ENCODE measurements at regions not wholly inside any gene's neighbourhood (a gene's known extent, or its start where the extent isn't known, plus 50 kb on each side); places are given as distances from the start of the nearest gene placed in this dataset.

DNA sequence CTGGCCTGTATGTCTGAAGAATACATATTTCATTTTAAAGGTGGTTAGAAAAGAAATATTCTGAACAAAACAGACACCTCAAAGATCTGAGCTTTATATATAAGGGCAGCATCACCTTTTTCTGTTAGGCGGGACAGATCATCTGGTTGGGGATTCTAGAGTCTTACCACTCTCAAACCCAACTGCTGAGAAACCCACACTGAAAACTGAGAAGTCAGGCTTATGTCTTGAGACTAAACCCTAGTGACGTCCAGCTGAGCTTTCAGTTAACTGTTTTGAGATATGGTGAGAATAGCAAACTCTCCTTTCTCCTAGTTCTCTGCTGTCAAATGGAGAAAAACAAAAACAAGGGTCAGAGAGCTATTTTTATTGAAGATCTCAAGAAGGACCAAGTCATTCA is 63.7 kb upstream of the CCN6 start:
- Histone ChIP-seq H3K36me3 (ENCODE audit: control insufficient read depth, insufficient read depth, low read length) (no peaks in the 10 kb centered on the region), H4K20me1 (ENCODE audit: control insufficient read depth, extremely low read depth, insufficient read depth, low read length) (no peaks in the 10 kb centered on the region), H3K27me3 (ENCODE audit: control insufficient read depth, insufficient read depth, low read length) (no peaks in the 10 kb centered on the region), H3K4me3 (replicated peaks in 1 of 4; ENCODE audit: control extremely low read depth in 1 of 4, insufficient read depth in 1 of 4, low read depth in 3 of 4, low read length in 4 of 4) (no peak overlapping the region), H3K9ac (ENCODE audit: insufficient read depth, low read length) (no peak overlapping the region), H3K9me3 (ENCODE audit: control insufficient read depth, insufficient read depth, low read depth, low read length) (no peaks in the 10 kb centered on the region), H3K4me1 (ENCODE audit: control insufficient read depth, extremely low read depth, insufficient read depth, low read length) (peaks cover 3% of the 10 kb centered on the region), H2AFZ (ENCODE audit: low read length) (no peak overlapping the region), H3K27ac (ENCODE audit: insufficient read depth, low read length) (no peak overlapping the region), H3K79me2 (ENCODE audit: control insufficient read depth, insufficient read depth, low read length) (no peaks in the 10 kb centered on the region), H3K4me2 (ENCODE audit: extremely low read depth, insufficient read depth, low read length) (no peak overlapping the region)
- no peak for DNase-seq (ENCODE audit: low read depth in 2 of 2)
- TF ChIP-seq, protein P1, sequence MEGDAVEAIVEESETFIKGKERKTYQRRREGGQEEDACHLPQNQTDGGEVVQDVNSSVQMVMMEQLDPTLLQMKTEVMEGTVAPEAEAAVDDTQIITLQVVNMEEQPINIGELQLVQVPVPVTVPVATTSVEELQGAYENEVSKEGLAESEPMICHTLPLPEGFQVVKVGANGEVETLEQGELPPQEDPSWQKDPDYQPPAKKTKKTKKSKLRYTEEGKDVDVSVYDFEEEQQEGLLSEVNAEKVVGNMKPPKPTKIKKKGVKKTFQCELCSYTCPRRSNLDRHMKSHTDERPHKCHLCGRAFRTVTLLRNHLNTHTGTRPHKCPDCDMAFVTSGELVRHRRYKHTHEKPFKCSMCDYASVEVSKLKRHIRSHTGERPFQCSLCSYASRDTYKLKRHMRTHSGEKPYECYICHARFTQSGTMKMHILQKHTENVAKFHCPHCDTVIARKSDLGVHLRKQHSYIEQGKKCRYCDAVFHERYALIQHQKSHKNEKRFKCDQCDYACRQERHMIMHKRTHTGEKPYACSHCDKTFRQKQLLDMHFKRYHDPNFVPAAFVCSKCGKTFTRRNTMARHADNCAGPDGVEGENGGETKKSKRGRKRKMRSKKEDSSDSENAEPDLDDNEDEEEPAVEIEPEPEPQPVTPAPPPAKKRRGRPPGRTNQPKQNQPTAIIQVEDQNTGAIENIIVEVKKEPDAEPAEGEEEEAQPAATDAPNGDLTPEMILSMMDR (conservative IDR thresholded peaks at IDR 0.05 in 1 of 2, IDR thresholded peaks at IDR 0.05 in 1 of 2; ENCODE audit: low read depth in 1 of 2, low read length in 2 of 2) = no peak
- TF ChIP-seq EZH2 (IDR thresholded peaks at IDR 0.05; ENCODE audit: low read length, missing control alignments) = no peak

DNA sequence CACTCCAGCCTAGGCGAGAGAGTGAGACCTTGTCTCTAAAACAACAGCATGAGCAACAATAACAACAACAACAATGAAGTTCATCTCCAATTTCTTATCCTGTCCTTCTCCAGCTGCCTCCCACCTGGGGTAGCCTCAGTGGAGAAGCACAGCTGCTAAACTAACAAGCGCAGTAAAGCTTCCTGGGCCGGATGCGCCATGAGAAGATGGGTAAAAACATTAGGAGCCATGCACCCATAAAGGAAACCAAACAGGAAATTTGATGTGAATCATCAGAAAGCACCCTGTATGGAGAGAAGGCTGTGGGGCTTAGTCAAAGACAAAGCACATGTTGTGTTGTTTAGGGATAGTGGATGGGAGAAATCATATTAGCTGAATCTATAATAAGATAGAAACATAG is 61.1 kb upstream of the CCN6 start:
- Histone ChIP-seq H3K9ac (ENCODE audit: insufficient read depth, low read length) (no peak overlapping the region), H3K4me2 (ENCODE audit: extremely low read depth, insufficient read depth, low read length) (no peak overlapping the region), H3K27ac (ENCODE audit: insufficient read depth, low read length) (no peak overlapping the region), H3K36me3 (ENCODE audit: control insufficient read depth, insufficient read depth, low read length) (no peaks in the 10 kb centered on the region), H3K79me2 (ENCODE audit: control insufficient read depth, insufficient read depth, low read length) (no peaks in the 10 kb centered on the region), H3K27me3 (ENCODE audit: control insufficient read depth, insufficient read depth, low read length) (no peaks in the 10 kb centered on the region), H2AFZ (ENCODE audit: low read length) (no peak overlapping the region), H3K9me3 (ENCODE audit: control insufficient read depth, insufficient read depth, low read depth, low read length) (no peaks in the 10 kb centered on the region), H3K4me1 (ENCODE audit: control insufficient read depth, extremely low read depth, insufficient read depth, low read length) (no peaks in the 10 kb centered on the region), H3K4me3 (replicated peaks in 1 of 4; ENCODE audit: control extremely low read depth in 1 of 4, insufficient read depth in 1 of 4, low read depth in 3 of 4, low read length in 4 of 4) (no peak overlapping the region), H4K20me1 (ENCODE audit: control insufficient read depth, extremely low read depth, insufficient read depth, low read length) (no peaks in the 10 kb centered on the region)
- no peak for TF ChIP-seq EZH2 (IDR thresholded peaks at IDR 0.05; ENCODE audit: low read length, missing control alignments)
- TF ChIP-seq, protein P1 (conservative IDR thresholded peaks at IDR 0.05 in 1 of 2, IDR thresholded peaks at IDR 0.05 in 1 of 2; ENCODE audit: low read depth in 1 of 2, low read length in 2 of 2) = no peak
- no peak for DNase-seq (ENCODE audit: low read depth in 2 of 2)

DNA sequence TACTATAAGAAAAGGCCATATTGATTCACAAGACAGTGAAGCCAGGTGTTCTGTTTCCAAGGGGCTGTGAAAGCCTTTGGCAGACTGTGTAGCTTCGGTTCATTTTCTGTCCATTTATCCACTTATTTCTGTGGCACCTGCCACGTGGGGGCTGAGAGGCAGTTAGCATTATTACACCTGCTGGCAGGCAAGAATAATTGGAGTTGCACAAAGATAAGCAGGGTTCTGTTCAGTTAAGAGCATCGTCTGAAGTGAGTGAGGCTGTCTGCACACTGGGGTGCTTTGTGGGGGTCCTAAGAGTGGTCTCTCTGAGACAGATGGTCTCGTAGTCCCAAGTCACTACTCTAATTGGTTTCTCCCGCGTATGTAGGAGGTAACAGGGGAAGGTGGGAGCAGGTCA is 60.6 kb upstream of the CCN6 start:
- H3K36me3 ChIP-seq (ENCODE audit: control insufficient read depth, insufficient read depth, low read length) = no peaks in the 10 kb centered on the region
- TF ChIP-seq EZH2 (IDR thresholded peaks at IDR 0.05; ENCODE audit: low read length, missing control alignments) = no peak
- TF ChIP-seq, protein P1 (conservative IDR thresholded peaks at IDR 0.05 in 1 of 2, IDR thresholded peaks at IDR 0.05 in 1 of 2; ENCODE audit: low read depth in 1 of 2, low read length in 2 of 2) = no peak
- H3K27me3 ChIP-seq (ENCODE audit: control insufficient read depth, insufficient read depth, low read length) = no peaks in the 10 kb centered on the region
- no peak overlapping the region for H2AFZ ChIP-seq (ENCODE audit: low read length)
- H3K4me3 ChIP-seq (replicated peaks in 1 of 4; ENCODE audit: control extremely low read depth in 1 of 4, insufficient read depth in 1 of 4, low read depth in 3 of 4, low read length in 4 of 4) = no peak overlapping the region
- no peaks in the 10 kb centered on the region for H3K9me3 ChIP-seq (ENCODE audit: control insufficient read depth, insufficient read depth, low read depth, low read length)
- no peaks in the 10 kb centered on the region for H3K4me1 ChIP-seq (ENCODE audit: control insufficient read depth, extremely low read depth, insufficient read depth, low read length)
- DNase-seq (ENCODE audit: low read depth in 2 of 2) = no peak
- no peaks in the 10 kb centered on the region for H3K79me2 ChIP-seq (ENCODE audit: control insufficient read depth, insufficient read depth, low read length)
- no peak overlapping the region for H3K9ac ChIP-seq (ENCODE audit: insufficient read depth, low read length)
- H3K27ac ChIP-seq (ENCODE audit: insufficient read depth, low read length) = no peak overlapping the region
- no peaks in the 10 kb centered on the region for H4K20me1 ChIP-seq (ENCODE audit: control insufficient read depth, extremely low read depth, insufficient read depth, low read length)
- no peak overlapping the region for H3K4me2 ChIP-seq (ENCODE audit: extremely low read depth, insufficient read depth, low read length)

All from fibroblast of lung (primary cell).